Activated naive CD4-positive, alpha-beta T cell treated with anti-CD3 and anti-CD28 coated beads, Interleukin-2, amount 10 ng/mL, durations not matched to agents 7 days and 5 days (primary cell): ENCODE measurements at regions not wholly inside any gene's neighbourhood (a gene's known extent, or its start where the extent isn't known, plus 50 kb on each side); places are given as distances from the start of the nearest gene placed in this dataset.

Source experiments
- CTCF ChIA-PET: fragments of 350-600 bp; sonication (Branson Sonifier 250); formaldehyde crosslinking; loops from one replicate; lab custom pipeline; 2021; ENCODE audit warnings: antibody characterized with exemption; lab: Charles Lee
- DNase-seq: peaks from one replicate; pipeline ENCODE4 v3.0.0-alpha.2; 2020
- H3K27ac Mint-ChIP-seq: one replicate; pipeline ENCODE4 v1.8.0; 2021; ENCODE audit warnings: mild to moderate bottlenecking, moderate library complexity, mixed read lengths
- H3K27me3 Mint-ChIP-seq: one replicate; pipeline ENCODE4 v1.8.0; 2021; ENCODE audit warnings: mild to moderate bottlenecking, mixed read lengths
- H3K36me3 Mint-ChIP-seq: one replicate; pipeline ENCODE4 v1.8.0; 2021; ENCODE audit warnings: mixed read lengths
- H3K4me1 Mint-ChIP-seq: one replicate; pipeline ENCODE4 v1.8.0; 2021; ENCODE audit warnings: mixed read lengths
- H3K4me3 Mint-ChIP-seq: one replicate; pipeline ENCODE4 v1.8.0; 2021; ENCODE audit warnings: mild to moderate bottlenecking, moderate library complexity, mixed read lengths
- H3K9me3 Mint-ChIP-seq: one replicate; pipeline ENCODE4 v1.8.0; 2021; ENCODE audit warnings: mixed read lengths

DNA sequence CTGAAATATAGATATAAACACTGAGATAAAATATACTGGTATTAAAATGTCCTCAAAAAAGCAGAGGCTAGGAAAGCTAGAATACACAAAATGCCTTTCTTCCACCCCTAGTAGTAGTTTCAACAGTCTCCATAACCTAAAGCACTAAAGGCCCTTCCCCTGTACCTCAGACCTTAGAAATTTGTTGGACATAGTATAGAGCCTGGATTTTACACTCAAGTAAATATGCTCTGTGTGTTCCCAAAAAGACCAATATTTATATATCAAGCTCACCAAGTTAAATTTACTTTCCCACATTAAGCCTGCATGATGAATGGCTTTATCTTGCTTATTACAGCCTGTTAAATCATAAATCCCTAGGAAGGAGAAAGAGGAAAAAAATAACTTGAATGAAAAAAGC is 378.7 kb upstream of the AZI2 start:
- Mint-ChIP-seq H3K36me3 (no peaks in the 10 kb centered on the region), H3K27me3 (no peaks in the 10 kb centered on the region), H3K4me1 (no peaks in the 10 kb centered on the region), H3K9me3 (peaks cover 2% of the 10 kb centered on the region), H3K4me3 (no peak overlapping the region), H3K27ac (no peak overlapping the region)
- no peak for DNase-seq
- CTCF ChIA-PET, result no interaction called here

DNA sequence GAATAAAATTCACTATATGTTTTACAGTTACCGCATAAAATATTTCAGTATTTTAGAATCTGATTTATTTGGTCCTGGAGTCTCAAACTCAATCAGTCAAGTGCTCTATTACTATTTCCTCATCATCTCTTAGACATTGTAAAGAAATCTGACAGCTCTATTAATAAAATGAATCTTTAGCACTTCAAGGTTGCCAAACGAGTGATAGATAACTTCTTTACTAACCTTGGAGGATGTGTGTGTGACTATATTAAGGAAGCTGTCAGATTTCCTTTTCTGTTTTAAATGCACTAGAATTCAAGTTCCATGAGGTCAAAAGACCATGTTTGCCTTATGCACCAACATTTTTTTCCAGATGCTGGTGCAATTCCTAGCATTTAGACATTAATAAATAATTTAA is 389.8 kb upstream of the AZI2 start:
- H3K36me3 Mint-ChIP-seq, result no peaks in the 10 kb centered on the region
- H3K4me3 Mint-ChIP-seq, result no peak overlapping the region
- no peak overlapping the region for H3K27ac Mint-ChIP-seq
- no peaks in the 10 kb centered on the region for H3K4me1 Mint-ChIP-seq
- DNase-seq, result no peak
- H3K9me3 Mint-ChIP-seq, result peaks cover 19% of the 10 kb centered on the region
- no peaks in the 10 kb centered on the region for H3K27me3 Mint-ChIP-seq
- CTCF ChIA-PET, result no interaction called here

DNA sequence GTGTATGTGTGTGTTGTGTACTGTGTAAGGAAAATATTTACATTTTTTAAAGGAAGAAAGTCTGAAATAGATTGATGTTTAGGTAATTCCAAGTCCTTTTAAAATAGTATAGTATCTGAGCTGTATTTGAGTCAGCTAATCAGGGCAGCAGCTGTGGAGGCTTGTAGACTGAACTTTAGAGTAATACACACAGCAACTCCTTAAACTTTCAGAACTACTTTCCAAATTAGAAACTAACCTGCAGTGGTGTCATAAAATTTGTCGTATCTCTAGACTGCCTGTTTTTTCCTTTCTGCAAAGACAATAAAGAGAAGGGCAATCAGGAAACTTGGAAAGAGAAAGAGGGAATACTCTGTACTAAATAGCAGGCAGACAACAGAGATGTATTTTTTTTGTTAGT is 391.0 kb upstream of the AZI2 start:
- no peaks in the 10 kb centered on the region for H3K36me3 Mint-ChIP-seq
- no peak for DNase-seq
- H3K27me3 Mint-ChIP-seq, result no peaks in the 10 kb centered on the region
- peaks cover 10% of the 10 kb centered on the region for H3K9me3 Mint-ChIP-seq
- H3K27ac Mint-ChIP-seq, result no peak overlapping the region
- H3K4me1 Mint-ChIP-seq, result no peaks in the 10 kb centered on the region
- H3K4me3 Mint-ChIP-seq, result no peak overlapping the region
- CTCF ChIA-PET, result no interaction called here

DNA sequence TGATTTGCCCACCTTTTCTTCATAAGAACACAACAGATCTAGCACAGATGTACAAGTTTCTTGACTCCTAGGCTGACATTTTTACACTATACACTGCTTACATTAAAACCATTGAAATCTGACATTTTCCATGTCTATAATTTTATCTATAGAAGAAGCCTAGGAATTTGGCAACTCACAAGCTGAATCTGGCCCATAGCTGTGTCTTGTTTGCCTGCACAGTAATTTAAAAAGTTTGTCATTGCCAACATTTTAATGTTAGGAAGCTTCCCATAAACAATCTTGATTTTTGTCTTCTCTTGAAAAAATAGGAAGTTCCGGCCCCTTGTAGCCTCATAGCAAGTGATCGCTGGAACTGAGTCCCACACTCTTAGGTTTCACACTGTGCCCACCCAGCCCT is 394.6 kb upstream of the AZI2 start:
- H3K27ac Mint-ChIP-seq, result no peak overlapping the region
- CTCF ChIA-PET, result no interaction called here

DNA sequence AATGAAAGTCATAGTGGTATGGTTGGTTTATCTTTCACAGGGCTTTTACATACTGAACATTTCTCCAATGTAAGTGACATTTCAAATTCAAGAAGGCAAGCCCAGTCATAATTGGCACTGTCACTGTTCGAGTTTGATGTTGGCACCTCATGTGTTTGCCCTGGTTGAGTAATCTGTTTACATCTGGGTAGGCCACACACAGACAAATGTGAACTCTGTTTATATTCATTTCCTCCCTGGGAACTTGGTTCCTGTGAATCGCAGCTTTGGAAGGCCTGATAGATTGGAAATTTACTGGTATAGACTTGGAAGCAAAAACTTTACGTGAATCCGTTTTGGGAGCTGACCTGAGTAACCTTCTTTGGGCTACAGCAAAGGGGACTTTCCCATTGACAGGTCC is 395.2 kb upstream of the AZI2 start:
- H3K4me1 Mint-ChIP-seq, result no peaks in the 10 kb centered on the region
- no peak overlapping the region for H3K4me3 Mint-ChIP-seq
- CTCF ChIA-PET, result no interaction called here
- H3K36me3 Mint-ChIP-seq, result no peaks in the 10 kb centered on the region
- H3K27me3 Mint-ChIP-seq, result no peaks in the 10 kb centered on the region
- peaks cover 2% of the 10 kb centered on the region for H3K9me3 Mint-ChIP-seq
- DNase-seq, result no peak
- H3K27ac Mint-ChIP-seq, result no peak overlapping the region

More for the DNA sequence above, 394.6 kb upstream of the AZI2 start:
- Mint-ChIP-seq H3K27me3 (no peaks in the 10 kb centered on the region), H3K4me3 (no peak overlapping the region), H3K9me3 (no peaks in the 10 kb centered on the region), H3K4me1 (no peaks in the 10 kb centered on the region), H3K36me3 (no peaks in the 10 kb centered on the region)
- no peak for DNase-seq

DNA sequence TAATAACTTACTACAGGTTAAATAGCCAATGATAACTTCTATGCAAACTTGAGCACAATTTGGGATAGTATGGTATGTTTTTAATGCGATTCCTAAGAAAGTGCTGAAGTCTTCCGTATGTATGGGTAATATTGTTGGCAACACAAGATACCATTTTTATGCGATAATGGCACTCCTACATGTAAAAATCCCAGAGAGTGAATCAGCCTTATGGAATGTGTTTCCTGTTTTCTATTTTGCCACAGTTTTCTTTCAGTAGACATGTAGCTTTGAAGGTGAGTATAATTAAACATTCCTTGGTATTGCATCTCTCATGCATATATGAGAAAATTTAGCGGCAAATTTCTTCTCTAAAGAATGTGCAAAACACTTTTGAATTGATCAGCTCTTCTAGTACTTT is 396.8 kb upstream of the AZI2 start:
- Mint-ChIP-seq H3K4me3 (no peak overlapping the region), H3K27me3 (no peaks in the 10 kb centered on the region), H3K4me1 (no peaks in the 10 kb centered on the region), H3K36me3 (no peaks in the 10 kb centered on the region), H3K27ac (no peak overlapping the region), H3K9me3 (peaks cover 11% of the 10 kb centered on the region)
- CTCF ChIA-PET, result no interaction called here
- no peak for DNase-seq

DNA sequence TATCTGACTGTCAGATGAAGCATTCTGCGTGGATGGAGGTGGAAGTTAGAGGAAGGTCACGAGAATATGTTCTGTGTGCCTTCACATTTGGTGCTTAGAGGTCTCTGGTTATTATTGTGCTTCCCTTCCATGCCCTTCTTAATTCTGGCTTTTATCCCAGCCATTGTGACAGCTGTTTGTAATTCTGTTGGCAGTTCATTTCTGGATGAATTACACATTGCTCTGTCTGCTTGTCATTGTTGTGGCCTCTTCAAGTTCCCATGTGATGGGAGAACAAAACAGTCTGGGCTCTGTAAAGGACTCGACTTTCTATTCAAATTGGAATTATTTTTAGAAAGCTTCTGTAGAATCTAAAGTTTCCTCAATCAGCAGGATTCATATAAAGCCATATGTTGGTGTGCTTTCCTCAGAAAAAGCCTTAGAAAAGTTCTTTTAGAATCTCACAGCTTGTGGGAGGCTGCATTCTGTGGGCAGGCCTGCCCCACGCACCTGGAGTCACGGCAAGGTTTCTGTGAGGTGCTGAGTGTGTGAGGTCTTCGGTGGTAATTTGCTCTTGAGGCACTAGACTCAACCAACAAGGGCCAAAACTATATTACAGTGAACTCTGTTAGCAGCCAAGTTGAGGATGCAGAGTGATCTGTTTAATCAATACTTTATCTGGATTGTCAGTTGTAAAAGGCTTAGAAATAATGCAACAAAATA is 397.4 kb upstream of the AZI2 start:
- Mint-ChIP-seq H3K27me3 (no peaks in the 10 kb centered on the region), H3K9me3 (peaks cover 16% of the 10 kb centered on the region), H3K27ac (no peak overlapping the region), H3K4me1 (no peaks in the 10 kb centered on the region), H3K4me3 (no peak overlapping the region), H3K36me3 (no peaks in the 10 kb centered on the region)
- no peak for DNase-seq
- CTCF ChIA-PET, result no interaction called here

DNA sequence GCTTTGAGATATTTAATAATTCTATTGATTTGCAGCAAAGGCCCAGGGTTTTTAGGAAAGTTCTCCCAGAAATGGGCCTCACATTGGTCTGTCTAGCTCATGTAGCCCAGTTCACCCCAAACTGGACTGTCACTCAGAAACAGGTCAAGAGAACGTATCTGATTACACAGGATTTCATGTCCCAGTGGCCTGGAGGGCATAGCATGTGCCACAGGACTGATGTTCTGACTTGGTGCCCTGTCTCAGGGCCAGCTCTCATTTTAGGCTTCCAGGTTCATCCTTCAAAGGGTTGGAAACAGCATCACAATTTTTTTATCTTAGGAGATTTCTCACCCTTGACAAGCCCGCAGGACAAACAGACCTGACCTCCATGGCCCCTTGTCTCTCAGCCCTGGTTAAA is 398.4 kb upstream of the AZI2 start:
- CTCF ChIA-PET, result no interaction called here
- Mint-ChIP-seq H3K27ac (no peak overlapping the region), H3K4me1 (no peaks in the 10 kb centered on the region), H3K27me3 (no peaks in the 10 kb centered on the region), H3K36me3 (no peaks in the 10 kb centered on the region), H3K4me3 (no peak overlapping the region), H3K9me3 (peaks cover 24% of the 10 kb centered on the region)
- DNase-seq, result no peak

DNA sequence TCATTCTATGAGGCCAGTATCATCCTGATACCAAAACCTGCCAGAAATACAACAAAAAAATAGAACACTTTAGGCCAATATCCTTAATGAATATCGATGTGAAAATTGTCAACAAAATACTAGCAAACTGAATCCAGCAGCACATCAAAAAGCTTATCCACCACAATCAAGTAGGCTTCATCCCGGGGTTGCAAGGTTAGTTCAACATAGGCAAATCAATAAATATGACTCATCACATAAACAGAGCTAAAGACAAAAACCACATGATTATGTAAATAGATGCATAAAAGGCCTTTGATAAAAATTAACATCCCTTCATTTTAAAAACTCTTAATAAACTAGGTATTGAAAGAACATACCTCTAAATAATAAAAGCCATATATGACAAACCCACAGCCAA is 403.2 kb upstream of the AZI2 start:
- H3K27ac Mint-ChIP-seq, result no peak overlapping the region
- peaks cover 35% of the 10 kb centered on the region for H3K9me3 Mint-ChIP-seq
- CTCF ChIA-PET, result interaction anchor here (0.6 kb wide), 1 partner anchor 973 kb away, joined by 3 read pairs; no protein-coding TSS in a partner anchor
- H3K27me3 Mint-ChIP-seq, result no peaks in the 10 kb centered on the region
- H3K36me3 Mint-ChIP-seq, result no peaks in the 10 kb centered on the region
- DNase-seq, result no peak
- H3K4me1 Mint-ChIP-seq, result no peaks in the 10 kb centered on the region
- no peak overlapping the region for H3K4me3 Mint-ChIP-seq

DNA sequence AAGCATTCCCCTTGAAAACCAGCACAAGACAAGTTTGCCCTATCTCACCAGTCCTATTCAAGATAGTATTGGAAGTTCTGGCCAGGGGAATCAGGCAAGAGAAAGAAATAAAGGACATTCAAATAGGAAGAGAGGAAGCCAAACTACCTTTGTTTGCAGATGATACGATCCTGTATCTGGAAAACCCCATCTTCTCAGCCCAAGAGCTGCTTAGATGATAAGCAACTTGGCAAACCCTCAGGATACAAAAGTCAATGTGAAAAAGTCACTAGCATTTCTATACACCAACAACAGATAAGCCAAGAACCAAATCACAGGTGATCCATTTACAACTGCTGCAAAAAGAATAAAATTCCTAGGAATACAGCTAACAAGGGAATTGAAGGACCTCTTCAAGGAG is 403.7 kb upstream of the AZI2 start:
- Mint-ChIP-seq H3K27me3 (no peaks in the 10 kb centered on the region), H3K27ac (no peak overlapping the region), H3K4me1 (no peaks in the 10 kb centered on the region), H3K9me3 (peaks cover 35% of the 10 kb centered on the region), H3K4me3 (no peak overlapping the region), H3K36me3 (no peaks in the 10 kb centered on the region)
- CTCF ChIA-PET, result no interaction called here
- no peak for DNase-seq

DNA sequence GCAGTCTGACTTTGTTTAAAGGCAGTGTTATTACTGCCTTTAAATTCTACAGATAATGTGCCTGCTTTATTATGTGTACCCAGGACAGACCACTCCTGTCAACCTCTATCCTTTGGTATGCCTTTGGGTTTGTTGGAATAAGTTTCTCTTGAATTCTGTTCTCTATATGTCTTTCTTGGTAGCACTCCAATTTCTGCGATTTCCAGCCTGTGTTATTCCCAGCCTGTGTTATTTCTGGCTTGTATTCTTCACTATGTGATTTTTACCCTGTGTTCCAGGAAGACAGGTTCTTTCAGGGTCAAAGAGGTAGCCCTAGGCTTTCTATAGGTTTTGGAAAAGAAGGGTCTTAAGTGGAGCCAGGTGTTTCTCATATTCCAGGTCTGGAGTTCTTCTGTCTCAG is 407.4 kb upstream of the AZI2 start:
- H3K27me3 Mint-ChIP-seq, result no peaks in the 10 kb centered on the region
- CTCF ChIA-PET, result no interaction called here
- no peak overlapping the region for H3K27ac Mint-ChIP-seq
- H3K9me3 Mint-ChIP-seq, result peaks cover 19% of the 10 kb centered on the region
- no peaks in the 10 kb centered on the region for H3K4me1 Mint-ChIP-seq
- H3K4me3 Mint-ChIP-seq, result no peak overlapping the region
- H3K36me3 Mint-ChIP-seq, result no peaks in the 10 kb centered on the region
- no peak for DNase-seq

DNA sequence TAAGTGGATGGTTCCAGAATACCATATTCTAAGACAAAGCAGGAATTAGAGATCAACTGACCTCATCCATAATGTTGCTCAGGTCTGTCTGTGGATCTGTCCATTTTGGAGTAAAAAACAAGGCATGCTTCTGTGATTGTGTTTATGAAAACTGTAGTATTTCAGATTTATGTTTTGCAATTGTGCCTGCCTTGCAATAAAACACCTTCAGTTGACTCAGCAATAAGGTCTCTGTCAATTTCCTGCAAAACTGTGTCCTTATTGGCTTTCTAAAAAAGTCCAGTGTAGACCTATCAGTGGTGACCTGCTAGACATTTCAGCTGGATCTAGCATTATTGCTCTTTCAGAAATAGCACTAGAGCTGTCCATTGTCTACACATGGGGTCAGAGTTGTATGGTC is 409.5 kb upstream of the AZI2 start:
- Mint-ChIP-seq H3K4me3 (no peak overlapping the region), H3K4me1 (no peaks in the 10 kb centered on the region), H3K9me3 (peaks cover 11% of the 10 kb centered on the region), H3K27ac (no peak overlapping the region), H3K27me3 (no peaks in the 10 kb centered on the region), H3K36me3 (no peaks in the 10 kb centered on the region)
- no peak for DNase-seq
- CTCF ChIA-PET, result no interaction called here

DNA sequence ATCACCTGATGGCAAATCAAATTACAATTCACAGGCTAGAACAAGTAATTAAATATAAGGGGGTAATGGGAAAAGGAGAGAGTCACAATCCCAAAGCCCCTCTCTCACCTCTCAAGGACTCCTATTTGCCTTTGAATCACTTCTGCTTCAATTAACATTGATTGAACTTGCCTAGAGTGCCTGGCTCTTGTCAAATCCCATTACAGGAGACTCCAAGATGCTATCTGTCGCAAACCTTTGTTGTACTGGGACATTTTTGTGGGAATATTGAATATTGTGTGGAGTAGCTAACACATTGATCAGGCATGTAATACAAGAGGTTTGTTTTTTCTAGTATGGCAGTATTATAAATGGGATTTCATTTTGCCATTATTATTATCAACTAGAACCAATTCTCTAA is 412.8 kb upstream of the AZI2 start:
- H3K4me3 Mint-ChIP-seq, result no peak overlapping the region
- H3K36me3 Mint-ChIP-seq, result no peaks in the 10 kb centered on the region
- no peaks in the 10 kb centered on the region for H3K4me1 Mint-ChIP-seq
- CTCF ChIA-PET, result no interaction called here
- no peaks in the 10 kb centered on the region for H3K27me3 Mint-ChIP-seq
- peaks cover 5% of the 10 kb centered on the region for H3K9me3 Mint-ChIP-seq
- H3K27ac Mint-ChIP-seq, result no peak overlapping the region
- no peak for DNase-seq

DNA sequence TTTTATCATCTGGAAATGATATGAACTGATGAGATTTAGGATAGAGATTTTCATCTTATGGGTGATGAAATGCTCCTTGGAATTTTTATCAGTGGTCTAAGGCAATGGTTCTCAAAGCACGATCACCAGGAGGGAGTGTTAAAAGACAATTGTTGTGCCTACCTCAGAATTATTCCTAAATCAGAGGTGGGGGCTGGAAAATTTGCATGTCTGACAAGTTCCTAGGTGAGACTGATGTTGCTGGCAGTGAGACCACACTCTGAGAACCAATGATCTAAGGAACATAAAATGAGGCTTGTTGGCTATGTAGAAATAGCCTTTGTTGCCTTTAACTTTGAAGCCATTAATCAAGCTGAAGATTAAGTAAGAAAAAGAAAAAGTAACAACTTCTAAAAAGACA is 416.6 kb upstream of the AZI2 start:
- Mint-ChIP-seq H3K4me3 (no peak overlapping the region), H3K36me3 (no peaks in the 10 kb centered on the region), H3K27ac (no peak overlapping the region), H3K27me3 (no peaks in the 10 kb centered on the region), H3K4me1 (no peaks in the 10 kb centered on the region), H3K9me3 (peaks cover 5% of the 10 kb centered on the region)
- CTCF ChIA-PET, result no interaction called here
- DNase-seq, result no peak

DNA sequence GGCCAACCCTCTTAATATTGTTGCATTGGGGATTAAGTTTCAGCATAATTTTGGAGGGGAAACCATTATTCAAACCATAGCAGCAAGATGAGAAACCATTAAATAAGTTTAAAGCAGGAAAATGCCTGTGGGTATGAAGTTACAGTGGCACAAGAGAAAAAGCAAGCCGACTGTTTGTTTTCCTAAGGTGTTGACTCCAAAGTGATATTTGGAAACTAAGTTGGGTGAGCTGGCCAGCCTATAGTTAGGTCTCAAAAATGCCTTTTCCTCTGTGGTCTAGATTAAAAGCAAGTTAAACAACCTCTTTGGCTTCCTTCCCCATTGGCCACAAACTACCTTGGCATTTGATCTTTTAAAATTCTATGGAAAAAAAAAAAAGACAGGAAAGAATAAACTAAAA is 419.8 kb upstream of the AZI2 start:
- no peak for DNase-seq
- peaks cover 21% of the 10 kb centered on the region for H3K9me3 Mint-ChIP-seq
- no peaks in the 10 kb centered on the region for H3K4me1 Mint-ChIP-seq
- no peak overlapping the region for H3K4me3 Mint-ChIP-seq
- no peaks in the 10 kb centered on the region for H3K36me3 Mint-ChIP-seq
- H3K27ac Mint-ChIP-seq, result no peak overlapping the region
- CTCF ChIA-PET, result no interaction called here
- no peaks in the 10 kb centered on the region for H3K27me3 Mint-ChIP-seq
